Neural progenitor cell (in vitro differentiated cells): ENCODE measurements at regions not wholly inside any gene's neighbourhood (a gene's known extent, or its start where the extent isn't known, plus 50 kb on each side); places are given as distances from the start of the nearest gene placed in this dataset.

ENCODE experiments used
- DNase-seq: peaks from one replicate; pipeline ENCODE4 v3.0.0-alpha.2; 2016; ENCODE audit warnings: low spot score
- H2AFZ ChIP-seq: fragments of 200-600 bp; sonication (generic); replicated peaks from 2 replicates; pipeline ENCODE4 v1.6.1; 2016; ENCODE audit warnings: antibody characterized with exemption
- H3F3A ChIP-seq: fragments of 200-600 bp; sonication (generic); 2 replicates; pipeline ENCODE4 v1.6.1; 2016; ENCODE audit warnings: antibody characterized with exemption, low read depth
- H3K27ac ChIP-seq: fragments of 200-600 bp; sonication (generic); 2 replicates; pipeline ENCODE4 v1.5.1; 2016; ENCODE audit warnings: mild to moderate bottlenecking
- H3K27me3 ChIP-seq: fragments of 200-600 bp; sonication (generic); 2 replicates; pipeline ENCODE4 v1.6.1; 2016; ENCODE audit warnings: mild to moderate bottlenecking, moderate library complexity
- H3K36me3 ChIP-seq: fragments of 200-600 bp; sonication (generic); 2 replicates; pipeline ENCODE4 v1.5.1; 2016
- H3K4me1 ChIP-seq: fragments of 200-600 bp; sonication (generic); 2 replicates; pipeline ENCODE4 v1.6.1; 2016; ENCODE audit warnings: mixed run types
- H3K4me2 ChIP-seq: fragments of 200-600 bp; sonication (generic); 2 replicates; pipeline ENCODE4 v1.6.1; 2016
- H3K4me3 ChIP-seq: fragments of 200-600 bp; sonication (generic); 2 replicates; pipeline ENCODE4 v1.5.1; 2016
- H3K79me2 ChIP-seq: fragments of 200-600 bp; sonication (generic); 2 replicates; pipeline ENCODE4 v1.6.1; 2016; ENCODE audit warnings: low read depth
- H3K9ac ChIP-seq: fragments of 200-600 bp; sonication (generic); 2 replicates; pipeline ENCODE4 v1.6.1; 2016
- H3K9me3 ChIP-seq: fragments of 200-600 bp; sonication (generic); 2 replicates; pipeline ENCODE4 v1.5.1; 2016; ENCODE audit warnings: low read depth
- H4K20me1 ChIP-seq: fragments of 200-600 bp; sonication (generic); 2 replicates; pipeline ENCODE4 v1.6.1; 2016; ENCODE audit warnings: low read depth
- H3K27ac Mint-ChIP-seq: 3 replicates; pipeline ENCODE4 v1.8.0; 2021; ENCODE audit warnings: mixed read lengths
- H3K27me3 Mint-ChIP-seq: 2 replicates; pipeline ENCODE4 v1.8.0; 2022; ENCODE audit warnings: low read depth, mild to moderate bottlenecking, inconsistent platforms, moderate library complexity, mixed read lengths; ENCODE audit not compliant: insufficient read depth
- H3K36me3 Mint-ChIP-seq: 3 replicates; pipeline ENCODE4 v1.8.0; 2021; ENCODE audit warnings: mixed read lengths
- H3K4me1 Mint-ChIP-seq: 3 replicates; pipeline ENCODE4 v1.8.0; 2021; ENCODE audit warnings: mixed read lengths
- H3K4me3 Mint-ChIP-seq: 3 replicates; pipeline ENCODE4 v1.8.0; 2021; ENCODE audit warnings: mild to moderate bottlenecking, moderate library complexity, mixed read lengths
- H3K9me3 Mint-ChIP-seq: 3 replicates; pipeline ENCODE4 v1.8.0; 2020; ENCODE audit warnings: mixed read lengths
- EZH2 ChIP-seq: fragments of 200-600 bp; sonication (generic); IDR thresholded peaks from 2 replicates; pipeline ENCODE4 v1.6.1; 2017; ENCODE audit warnings: antibody characterized with exemption, mild to moderate bottlenecking, moderate library complexity
- EZH2phosphoT487 ChIP-seq: fragments of 200-600 bp; sonication (generic); IDR thresholded peaks from 2 replicates; pipeline ENCODE4 v1.6.1; 2017; ENCODE audit warnings: antibody characterized with exemption
- TF ChIP-seq, protein P1 (sequence below): fragments of 200-600 bp; sonication (generic); IDR thresholded peaks from 2 replicates; pipeline ENCODE4 v1.5.1; 2017; ENCODE audit warnings: antibody characterized with exemption, mild to moderate bottlenecking

DNA sequence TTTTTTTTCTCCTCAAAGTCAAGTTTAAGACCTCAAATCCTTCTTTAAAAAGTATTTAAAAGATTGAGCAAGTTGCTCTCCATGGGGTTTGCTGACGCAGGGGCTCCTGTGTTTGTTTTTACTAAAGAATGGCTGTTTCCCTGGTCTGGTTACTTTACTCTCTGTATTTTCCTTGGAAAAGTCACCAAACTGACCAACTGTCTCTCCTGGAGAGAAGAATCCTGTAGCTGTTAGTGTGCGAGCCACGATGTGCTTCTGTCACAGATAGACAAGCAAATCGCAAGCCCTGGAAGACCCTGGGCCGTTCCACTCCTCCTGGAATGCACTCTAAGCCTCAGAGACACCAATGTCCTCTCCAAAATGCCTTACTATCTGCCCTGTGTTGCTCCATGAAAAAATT, 212.1 kb downstream of the CHIC2 start:
- H3K79me2 ChIP-seq: no peaks in the 10 kb centered on the region
- no peaks in the 10 kb centered on the region for H3F3A ChIP-seq
- H3K4me2 ChIP-seq: no peak overlapping the region
- no peaks in the 10 kb centered on the region for H3K9me3 ChIP-seq
- H3K27ac Mint-ChIP-seq: no peak overlapping the region
- H4K20me1 ChIP-seq: no peaks in the 10 kb centered on the region
- no peaks in the 10 kb centered on the region for H3K27me3 Mint-ChIP-seq
- no peaks in the 10 kb centered on the region for H3K9me3 Mint-ChIP-seq
- H3K27me3 ChIP-seq: no peaks in the 10 kb centered on the region
- no peak for DNase-seq
- H3K4me1 Mint-ChIP-seq: no peaks in the 10 kb centered on the region
- H3K4me1 ChIP-seq: no peaks in the 10 kb centered on the region
- no peak overlapping the region for H3K4me3 ChIP-seq
- H3K36me3 ChIP-seq: no peaks in the 10 kb centered on the region
- H3K36me3 Mint-ChIP-seq: no peaks in the 10 kb centered on the region
- H3K9ac ChIP-seq: no peak overlapping the region
- H2AFZ ChIP-seq: no peak overlapping the region
- no peak overlapping the region for H3K27ac ChIP-seq
- H3K4me3 Mint-ChIP-seq: no peak overlapping the region
- TF ChIP-seq EZH2phosphoT487: no peak
- TF ChIP-seq EZH2: no peak
- TF ChIP-seq, protein P1, sequence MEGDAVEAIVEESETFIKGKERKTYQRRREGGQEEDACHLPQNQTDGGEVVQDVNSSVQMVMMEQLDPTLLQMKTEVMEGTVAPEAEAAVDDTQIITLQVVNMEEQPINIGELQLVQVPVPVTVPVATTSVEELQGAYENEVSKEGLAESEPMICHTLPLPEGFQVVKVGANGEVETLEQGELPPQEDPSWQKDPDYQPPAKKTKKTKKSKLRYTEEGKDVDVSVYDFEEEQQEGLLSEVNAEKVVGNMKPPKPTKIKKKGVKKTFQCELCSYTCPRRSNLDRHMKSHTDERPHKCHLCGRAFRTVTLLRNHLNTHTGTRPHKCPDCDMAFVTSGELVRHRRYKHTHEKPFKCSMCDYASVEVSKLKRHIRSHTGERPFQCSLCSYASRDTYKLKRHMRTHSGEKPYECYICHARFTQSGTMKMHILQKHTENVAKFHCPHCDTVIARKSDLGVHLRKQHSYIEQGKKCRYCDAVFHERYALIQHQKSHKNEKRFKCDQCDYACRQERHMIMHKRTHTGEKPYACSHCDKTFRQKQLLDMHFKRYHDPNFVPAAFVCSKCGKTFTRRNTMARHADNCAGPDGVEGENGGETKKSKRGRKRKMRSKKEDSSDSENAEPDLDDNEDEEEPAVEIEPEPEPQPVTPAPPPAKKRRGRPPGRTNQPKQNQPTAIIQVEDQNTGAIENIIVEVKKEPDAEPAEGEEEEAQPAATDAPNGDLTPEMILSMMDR: no peak

DNA sequence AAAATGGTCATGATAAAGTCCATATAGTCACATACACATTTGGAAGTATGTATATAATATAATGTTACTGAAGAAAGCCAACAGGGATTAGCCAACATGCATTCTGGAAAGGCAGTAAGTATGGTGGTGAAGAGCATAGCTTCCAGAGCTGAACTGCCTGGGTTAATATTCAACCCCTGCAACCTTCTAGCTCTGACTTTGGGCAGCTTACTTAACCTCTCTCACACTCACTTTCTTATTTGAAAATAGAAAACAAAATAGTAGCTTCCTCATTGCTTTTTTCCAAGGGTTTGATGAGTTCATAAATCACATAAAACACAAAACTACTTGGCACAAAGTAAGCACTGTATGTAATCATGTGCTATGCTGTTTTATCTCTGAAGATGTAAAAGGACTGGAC, 216.4 kb downstream of the CHIC2 start:
- H3K27me3 ChIP-seq: no peaks in the 10 kb centered on the region
- H3K9me3 Mint-ChIP-seq: no peaks in the 10 kb centered on the region
- no peak overlapping the region for H3K4me3 ChIP-seq
- peaks cover 8% of the 10 kb centered on the region for H3F3A ChIP-seq
- H3K36me3 Mint-ChIP-seq: no peaks in the 10 kb centered on the region
- H3K79me2 ChIP-seq: no peaks in the 10 kb centered on the region
- H3K4me3 Mint-ChIP-seq: no peak overlapping the region
- DNase-seq: no peak
- peaks cover under 1% of the 10 kb centered on the region for H3K27me3 Mint-ChIP-seq
- H4K20me1 ChIP-seq: no peaks in the 10 kb centered on the region
- peaks cover 28% of the 10 kb centered on the region for H3K4me1 ChIP-seq
- H3K9me3 ChIP-seq: no peaks in the 10 kb centered on the region
- no peak overlapping the region for H2AFZ ChIP-seq
- no peak for TF ChIP-seq EZH2phosphoT487
- no peak for TF ChIP-seq EZH2
- TF ChIP-seq, protein P1: no peak
- no peak overlapping the region for H3K27ac Mint-ChIP-seq
- H3K9ac ChIP-seq: no peak overlapping the region
- no peak overlapping the region for H3K4me2 ChIP-seq
- H3K4me1 Mint-ChIP-seq: peaks cover 15% of the 10 kb centered on the region
- no peaks in the 10 kb centered on the region for H3K36me3 ChIP-seq
- no peak overlapping the region for H3K27ac ChIP-seq

DNA sequence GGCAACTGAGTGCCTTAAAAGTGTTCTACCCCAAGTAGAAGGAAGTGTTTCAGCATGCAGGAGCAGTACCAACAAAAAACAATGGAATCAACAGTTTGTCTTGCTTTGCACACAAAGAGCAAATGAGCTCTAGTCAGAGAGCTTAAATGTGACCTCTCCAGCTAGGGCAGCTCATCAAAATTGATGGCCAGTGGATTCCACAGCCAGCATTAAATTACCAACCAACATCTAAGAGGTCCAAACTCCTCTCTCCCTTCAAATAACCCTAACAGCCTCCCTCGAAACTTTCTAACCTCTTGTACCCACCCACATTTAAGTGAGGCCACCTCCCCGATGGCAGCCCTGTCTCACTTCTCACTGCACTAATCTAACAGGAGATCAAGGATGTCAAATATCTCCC, 219.9 kb downstream of the CHIC2 start:
- Histone ChIP-seq H4K20me1 (no peaks in the 10 kb centered on the region), H3K36me3 (no peaks in the 10 kb centered on the region), H3K4me2 (peak overlapping the region; percentile 5), H3K27ac (no peak overlapping the region), H2AFZ (no peak overlapping the region), H3K79me2 (no peaks in the 10 kb centered on the region), H3K4me3 (no peak overlapping the region), H3K9ac (no peak overlapping the region), H3K4me1 (peaks cover 28% of the 10 kb centered on the region), H3F3A (peaks cover 8% of the 10 kb centered on the region), H3K9me3 (no peaks in the 10 kb centered on the region), H3K27me3 (no peaks in the 10 kb centered on the region)
- Mint-ChIP-seq H3K9me3 (no peaks in the 10 kb centered on the region), H3K4me1 (peaks cover 15% of the 10 kb centered on the region), H3K27ac (no peak overlapping the region), H3K36me3 (no peaks in the 10 kb centered on the region), H3K27me3 (peaks cover 2% of the 10 kb centered on the region), H3K4me3 (no peak overlapping the region)
- TF ChIP-seq EZH2phosphoT487 (no peak), EZH2 (no peak)
- TF ChIP-seq, protein P1: no peak
- DNase-seq: no peak

DNA sequence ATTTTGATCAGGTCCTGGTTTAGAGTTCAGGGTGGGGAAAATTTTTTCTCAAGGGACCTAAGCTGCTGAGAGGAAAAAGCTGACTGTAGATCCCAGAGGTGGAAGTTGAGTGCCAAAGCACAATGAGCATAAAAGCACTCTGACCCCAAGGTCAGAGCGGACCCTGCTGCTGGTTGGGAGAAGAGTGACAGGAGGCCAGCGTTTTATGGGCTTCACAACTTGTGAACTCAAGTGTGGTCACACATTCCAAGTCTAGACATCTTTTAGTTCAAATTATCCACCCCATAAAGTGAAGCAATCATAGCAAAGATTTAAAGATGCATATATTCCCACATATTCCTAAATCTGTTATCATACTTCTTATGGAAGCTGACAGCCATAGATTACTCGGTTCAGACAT, 220.3 kb downstream of the CHIC2 start:
- peak; percentile 14 for DNase-seq
- Mint-ChIP-seq H3K36me3 (no peaks in the 10 kb centered on the region), H3K9me3 (no peaks in the 10 kb centered on the region), H3K27ac (no peak overlapping the region), H3K27me3 (peaks cover 2% of the 10 kb centered on the region), H3K4me3 (no peak overlapping the region), H3K4me1 (peaks cover 15% of the 10 kb centered on the region)
- H4K20me1 ChIP-seq: no peaks in the 10 kb centered on the region
- no peaks in the 10 kb centered on the region for H3K9me3 ChIP-seq
- H3K4me1 ChIP-seq: peaks cover 28% of the 10 kb centered on the region
- no peak overlapping the region for H2AFZ ChIP-seq
- no peak overlapping the region for H3K27ac ChIP-seq
- TF ChIP-seq EZH2phosphoT487: no peak
- TF ChIP-seq EZH2: no peak
- TF ChIP-seq, protein P1: no peak
- H3K4me3 ChIP-seq: no peak overlapping the region
- H3K36me3 ChIP-seq: no peaks in the 10 kb centered on the region
- H3K4me2 ChIP-seq: peak overlapping the region; percentile 5
- H3K79me2 ChIP-seq: no peaks in the 10 kb centered on the region
- no peaks in the 10 kb centered on the region for H3K27me3 ChIP-seq
- no peak overlapping the region for H3K9ac ChIP-seq
- H3F3A ChIP-seq: peaks cover 8% of the 10 kb centered on the region
